Erythroblast (primary cell): ENCODE measurements at regions not wholly inside any gene's neighbourhood (a gene's known extent, or its start where the extent isn't known, plus 50 kb on each side); places are given as distances from the start of the nearest gene placed in this dataset.

ENCODE experiments used
- GATA1 ChIP-seq: IDR thresholded peaks from 2 replicates; pipeline ENCODE4 v1.6.1; 2011; ENCODE audit warnings: low read depth, mild to moderate bottlenecking, control low read depth, low read length, moderate library complexity
- POLR2A ChIP-seq: IDR thresholded peaks from 2 replicates; pipeline ENCODE4 v1.6.1; 2011; ENCODE audit warnings: mild to moderate bottlenecking, low read length

DNA sequence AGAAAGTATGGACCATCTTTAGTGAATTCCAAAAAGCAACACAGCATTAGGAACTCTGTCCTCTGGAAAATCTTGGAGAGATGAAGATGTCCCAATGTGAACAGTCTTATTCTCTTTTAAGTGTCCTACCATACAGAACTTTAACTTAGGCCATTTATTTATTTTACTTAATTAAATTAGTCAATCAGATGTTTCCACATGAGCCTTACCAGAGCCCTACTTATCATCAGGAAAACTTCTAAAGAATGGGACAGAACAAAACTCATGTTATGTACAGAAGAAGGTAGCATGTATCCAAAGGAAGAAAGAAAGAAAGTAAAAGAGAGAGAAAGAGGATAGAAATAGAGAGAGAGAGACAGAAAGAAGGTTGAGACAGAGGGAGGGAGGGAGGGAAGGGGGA is 276.4 kb downstream of the ETV1 start:
- TF ChIP-seq POLR2A = no peak
- no peak for TF ChIP-seq GATA1
